Ishikawa (cell line): ENCODE measurements at regions not wholly inside any gene's neighbourhood (a gene's known extent, or its start where the extent isn't known, plus 50 kb on each side); places are given as distances from the start of the nearest gene placed in this dataset.

Source experiments
- CEBPB ChIP-seq: IDR thresholded peaks from 2 replicates; pipeline ENCODE4 v1.6.1; 2012
- CREB1 ChIP-seq: IDR thresholded peaks from 2 replicates; pipeline ENCODE4 v1.6.1; 2012; ENCODE audit warnings: low read depth
- REST ChIP-seq: IDR thresholded peaks from 2 replicates; pipeline ENCODE4 v1.6.1; 2012; ENCODE audit warnings: low read depth, mild to moderate bottlenecking
- TAF1 ChIP-seq: IDR thresholded peaks from 2 replicates; pipeline ENCODE4 v1.6.1; 2012; ENCODE audit warnings: low read depth, mild to moderate bottlenecking
- TCF12 ChIP-seq: IDR thresholded peaks from 2 replicates; pipeline ENCODE4 v1.6.1; 2012; ENCODE audit warnings: low read depth
- TEAD4 ChIP-seq: IDR thresholded peaks from 2 replicates; pipeline ENCODE4 v1.6.1; 2012
- ZBTB7A ChIP-seq: IDR thresholded peaks from 2 replicates; pipeline ENCODE4 v1.6.1; 2012; ENCODE audit warnings: low read depth

DNA sequence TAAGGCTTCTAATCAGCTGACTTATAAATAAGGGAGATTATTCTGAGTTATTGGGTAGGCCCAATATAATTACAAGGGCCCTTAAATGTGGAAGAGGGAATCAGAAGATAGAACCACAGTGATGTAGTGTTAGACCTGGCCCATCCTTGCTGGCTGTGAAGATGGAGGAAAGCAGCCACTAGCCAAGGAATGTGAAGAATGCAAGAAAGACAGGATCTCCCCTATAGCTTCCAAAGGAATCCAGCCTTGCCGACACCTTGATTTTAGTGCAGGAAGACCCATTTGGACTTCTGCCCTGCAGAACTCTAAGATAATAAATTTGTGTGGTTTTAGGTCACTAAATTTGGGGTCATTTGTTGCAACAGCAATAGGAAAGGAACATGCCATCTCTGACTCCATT lies 150.6 kb downstream of the SPATA18 start:
- TF ChIP-seq REST = no peak
- no peak for TF ChIP-seq ZBTB7A
- no peak for TF ChIP-seq CREB1
- TF ChIP-seq TAF1 = no peak
- no peak for TF ChIP-seq CEBPB
- no peak for TF ChIP-seq TEAD4
- no peak for TF ChIP-seq TCF12
